Mesendoderm (in vitro differentiated cells): ENCODE measurements at regions not wholly inside any gene's neighbourhood (a gene's known extent, or its start where the extent isn't known, plus 50 kb on each side); places are given as distances from the start of the nearest gene placed in this dataset.
"Not testable (repeated sequence)": the region's sequence is repeated elsewhere in the genome, so short reads cannot be mapped to it uniquely, and the experiment has no call there.

Source experiments
- DNase-seq: peaks from one replicate; pipeline ENCODE4 v3.0.0; 2013
- H2AK5ac ChIP-seq: 2 replicates; pipeline ENCODE4 v1.6.1; 2013; ENCODE audit warnings: low read length, inconsistent platforms
- H2BK120ac ChIP-seq: 2 replicates; pipeline ENCODE4 v1.6.1; 2013; ENCODE audit warnings: low read depth, mild to moderate bottlenecking, low read length, moderate library complexity, mixed read lengths
- H2BK15ac ChIP-seq: replicated peaks from 2 replicates; pipeline ENCODE4 v1.6.1; 2013; ENCODE audit warnings: low read depth, mild to moderate bottlenecking, moderate library complexity
- H2BK5ac ChIP-seq: 2 replicates; pipeline ENCODE4 v1.6.1; 2013; ENCODE audit warnings: low read length, inconsistent platforms
- H3K18ac ChIP-seq: 2 replicates; pipeline ENCODE4 v1.6.1; 2013; ENCODE audit warnings: mild to moderate bottlenecking, low read length, mixed read lengths
- H3K23ac ChIP-seq: one replicate; pipeline ENCODE4 v1.6.1; 2013; ENCODE audit warnings: low read length
- H3K27ac ChIP-seq: 2 replicates; pipeline ENCODE4 v1.5.1; 2013; ENCODE audit warnings: low read depth, mild to moderate bottlenecking, inconsistent platforms, low read length, moderate library complexity
- H3K27me3 ChIP-seq: 2 replicates; pipeline ENCODE4 v1.6.1; 2013; ENCODE audit warnings: low read length, control low read depth, mild to moderate bottlenecking, inconsistent platforms; ENCODE audit not compliant: insufficient read depth, poor library complexity
- H3K36me3 ChIP-seq: 2 replicates; pipeline ENCODE4 v1.6.1; 2013; ENCODE audit warnings: low read length, inconsistent platforms; ENCODE audit not compliant: control insufficient read depth, insufficient read depth
- H3K4ac ChIP-seq: one replicate; pipeline ENCODE4 v1.6.1; 2013; ENCODE audit warnings: low read depth, mild to moderate bottlenecking, low read length, moderate library complexity
- H3K4me1 ChIP-seq: 2 replicates; pipeline ENCODE4 v1.6.1; 2013; ENCODE audit warnings: low read depth, low read length, inconsistent platforms; ENCODE audit not compliant: control insufficient read depth
- H3K4me2 ChIP-seq: 2 replicates; pipeline ENCODE4 v1.6.1; 2013; ENCODE audit warnings: low read length
- H3K4me3 ChIP-seq: 2 replicates; pipeline ENCODE4 v1.5.1; 2013; ENCODE audit warnings: mild to moderate bottlenecking, low read length
- H3K56ac ChIP-seq: one replicate; pipeline ENCODE4 v1.6.1; 2013; ENCODE audit warnings: low read length
- H3K79me1 ChIP-seq: 2 replicates; pipeline ENCODE4 v1.6.1; 2013; ENCODE audit warnings: low read length, inconsistent platforms
- H3K79me2 ChIP-seq: 2 replicates; pipeline ENCODE4 v1.6.1; 2013; ENCODE audit warnings: mild to moderate bottlenecking, low read length; ENCODE audit not compliant: control insufficient read depth, insufficient read depth
- H3K9ac ChIP-seq: 2 replicates; pipeline ENCODE4 v1.6.1; 2013; ENCODE audit warnings: low read length, inconsistent platforms
- H4K5ac ChIP-seq: one replicate; pipeline ENCODE4 v1.6.1; 2013; ENCODE audit warnings: low read length
- H4K8ac ChIP-seq: one replicate; pipeline ENCODE4 v1.6.1; 2013; ENCODE audit warnings: low read depth, mild to moderate bottlenecking, control low read depth, low read length, moderate library complexity
- WGBS: extraction: QIAGEN DNeasy Blood & Tissue Kit; methylation state at CpG from one replicate; pipeline ENCODE4 v1.1.7; 2013; ENCODE audit warnings: low lambda C conversion rate, missing lambda C conversion rate; ENCODE audit not compliant: insufficient coverage; ENCODE audit errors: extremely low coverage; 5-methylcytosine and 5-hydroxymethylcytosine counted together

DNA sequence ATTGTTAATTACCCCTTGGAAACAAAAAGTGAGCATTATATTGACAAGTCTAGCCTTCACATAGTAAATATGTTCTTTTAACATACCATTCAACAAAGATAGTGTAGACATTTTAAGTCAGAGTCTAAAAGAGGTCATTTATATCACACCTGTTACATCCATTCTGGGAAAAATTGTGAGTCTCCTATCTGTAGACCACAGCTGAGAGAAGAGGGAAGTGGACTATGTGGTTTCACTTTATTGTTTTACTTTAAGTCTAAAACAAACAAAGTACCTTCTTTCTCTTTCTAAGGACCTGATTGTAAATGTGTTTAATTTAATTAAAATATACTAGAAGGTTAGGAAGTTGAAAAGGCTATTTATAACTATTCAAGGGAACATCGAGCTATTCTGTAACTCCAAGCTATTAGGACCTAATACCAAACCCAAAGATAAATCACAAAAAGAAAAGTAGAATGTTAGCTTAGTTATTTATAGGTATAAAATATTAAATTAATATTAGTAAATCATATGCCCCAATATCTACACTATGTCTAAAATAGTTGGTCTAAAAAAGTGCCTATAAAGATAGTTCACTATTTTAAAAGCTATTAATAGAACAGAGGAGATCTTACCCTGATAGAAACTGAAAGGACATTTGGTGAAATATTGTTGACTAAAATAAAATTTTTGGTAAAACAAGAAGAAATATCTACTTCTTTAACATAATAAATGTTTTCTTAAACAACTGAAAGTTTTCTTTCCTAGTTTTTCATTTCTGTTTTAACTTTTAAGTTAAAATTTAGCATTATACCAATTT is 134.9 kb downstream of the TMEM167A start:
- no CpG with 5 or more reads among the region's 1 CpG for WGBS
- H3K4ac ChIP-seq = no peak overlapping the region
- H3K56ac ChIP-seq = no peak overlapping the region
- H3K27me3 ChIP-seq = no peaks in the 10 kb centered on the region
- no peak overlapping the region for H2BK5ac ChIP-seq
- H2BK120ac ChIP-seq = no peak overlapping the region
- no peak overlapping the region for H3K4me2 ChIP-seq
- no peak overlapping the region for H4K8ac ChIP-seq
- H2AK5ac ChIP-seq = no peak overlapping the region
- no peak overlapping the region for H3K4me3 ChIP-seq
- no peak overlapping the region for H3K9ac ChIP-seq
- H3K79me2 ChIP-seq = no peaks in the 10 kb centered on the region
- no peak overlapping the region for H2BK15ac ChIP-seq
- H3K4me1 ChIP-seq = peaks cover 2% of the 10 kb centered on the region
- no peaks in the 10 kb centered on the region for H3K36me3 ChIP-seq
- DNase-seq = no peak
- H3K18ac ChIP-seq = no peak overlapping the region
- no peaks in the 10 kb centered on the region for H3K79me1 ChIP-seq
- H4K5ac ChIP-seq = no peak overlapping the region
- no peak overlapping the region for H3K27ac ChIP-seq
- no peak overlapping the region for H3K23ac ChIP-seq

DNA sequence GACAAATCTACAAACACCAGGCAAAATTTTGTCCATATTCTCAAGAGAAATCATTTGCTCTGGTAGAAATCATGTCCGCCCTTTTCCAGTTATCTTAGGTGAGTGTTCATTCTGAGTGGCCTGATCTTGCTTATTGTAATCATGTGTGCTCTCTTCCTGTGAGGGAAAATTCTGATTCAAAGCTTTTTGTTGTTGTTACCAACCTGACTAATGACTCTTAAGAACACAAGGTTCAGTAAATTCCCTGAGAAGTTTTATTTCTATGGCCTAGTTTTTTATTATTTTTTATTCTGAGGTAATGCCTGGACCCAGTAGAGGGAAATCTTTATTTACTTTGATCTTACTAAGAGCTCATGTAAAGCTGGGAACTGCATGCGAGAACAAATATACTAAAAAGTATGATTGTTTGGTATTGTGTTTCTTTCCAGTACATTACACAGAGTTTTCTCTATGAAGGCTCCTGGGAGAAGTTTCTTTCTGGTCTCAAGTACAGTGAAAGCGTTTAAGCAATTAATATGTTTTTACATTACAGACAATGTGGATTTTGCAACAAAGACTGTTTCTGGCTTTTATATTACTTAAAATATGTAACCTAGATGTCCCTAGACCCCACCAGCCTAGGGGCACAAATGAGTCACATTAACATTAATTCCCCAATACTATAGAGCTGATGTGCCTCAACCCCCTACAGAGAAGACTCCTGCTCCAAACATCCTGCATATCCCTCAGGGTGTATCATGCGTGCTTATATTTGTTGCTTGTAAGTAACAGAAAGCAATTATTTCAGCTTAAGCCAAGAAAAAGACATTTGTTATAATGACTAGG is 138.1 kb downstream of the TMEM167A start:
- Histone ChIP-seq H2AK5ac (no peak overlapping the region), H3K4me3 (no peak overlapping the region), H3K23ac (no peak overlapping the region), H3K4me1 (peaks cover 2% of the 10 kb centered on the region), H3K79me1 (no peaks in the 10 kb centered on the region), H3K27me3 (no peaks in the 10 kb centered on the region), H2BK15ac (no peak overlapping the region), H4K8ac (no peak overlapping the region), H3K18ac (no peak overlapping the region), H4K5ac (no peak overlapping the region), H2BK120ac (no peak overlapping the region), H3K4me2 (no peak overlapping the region), H3K56ac (no peak overlapping the region), H3K4ac (no peak overlapping the region), H3K79me2 (no peaks in the 10 kb centered on the region), H3K36me3 (no peaks in the 10 kb centered on the region), H3K27ac (no peak overlapping the region), H2BK5ac (no peak overlapping the region), H3K9ac (no peak overlapping the region)
- WGBS = no CpG with 5 or more reads among the region's 4 CpGs
- DNase-seq = no peak

DNA sequence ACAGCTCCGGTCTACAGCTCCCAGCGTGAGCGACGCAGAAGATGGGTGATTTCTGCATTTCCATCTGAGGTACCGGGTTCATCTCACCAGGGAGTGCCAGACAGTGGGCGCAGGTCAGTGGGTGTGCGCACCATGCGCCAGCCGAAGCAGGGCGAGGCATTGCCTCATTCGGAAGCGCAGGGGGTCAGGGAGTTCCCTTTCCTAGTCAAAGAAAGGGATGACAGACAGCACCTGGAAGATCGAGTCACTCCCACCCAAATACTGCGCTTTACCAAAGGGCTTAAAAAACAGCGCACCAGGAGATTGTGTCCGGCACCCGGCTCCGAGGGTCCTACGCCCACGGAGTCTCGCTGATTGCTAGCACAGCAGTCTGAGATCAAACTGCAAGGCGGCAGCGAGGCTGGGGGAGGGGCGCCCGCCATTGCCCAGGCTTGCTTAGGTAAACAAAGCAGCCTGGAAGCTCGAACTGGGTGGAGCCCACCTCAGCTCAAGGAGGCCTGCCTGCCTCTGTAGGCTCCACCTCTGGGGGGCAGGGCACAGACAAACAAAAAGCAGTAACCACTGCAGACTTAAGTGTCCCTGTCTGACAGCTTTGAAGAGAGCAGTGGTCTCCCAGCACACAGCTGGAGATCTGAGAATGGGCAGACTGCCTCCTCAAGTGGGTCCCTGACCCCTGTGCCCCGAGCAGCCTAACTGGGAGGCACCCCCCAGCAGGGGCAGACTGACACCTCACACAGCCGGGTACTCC is 144.5 kb downstream of the TMEM167A start:
- not testable (repeated sequence) for H3K9ac ChIP-seq, H3K4me1 ChIP-seq, H3K4ac ChIP-seq, H2AK5ac ChIP-seq, H3K79me2 ChIP-seq, H3K27ac ChIP-seq, H2BK15ac ChIP-seq, H3K56ac ChIP-seq, H4K5ac ChIP-seq, H4K8ac ChIP-seq, H3K4me2 ChIP-seq, H3K27me3 ChIP-seq, H3K36me3 ChIP-seq, H2BK120ac ChIP-seq, H2BK5ac ChIP-seq, H3K79me1 ChIP-seq, H3K18ac ChIP-seq, H3K23ac ChIP-seq, H3K4me3 ChIP-seq
- DNase-seq = peak; percentile 28
- no CpG with 5 or more reads among the region's 28 CpGs for WGBS

DNA sequence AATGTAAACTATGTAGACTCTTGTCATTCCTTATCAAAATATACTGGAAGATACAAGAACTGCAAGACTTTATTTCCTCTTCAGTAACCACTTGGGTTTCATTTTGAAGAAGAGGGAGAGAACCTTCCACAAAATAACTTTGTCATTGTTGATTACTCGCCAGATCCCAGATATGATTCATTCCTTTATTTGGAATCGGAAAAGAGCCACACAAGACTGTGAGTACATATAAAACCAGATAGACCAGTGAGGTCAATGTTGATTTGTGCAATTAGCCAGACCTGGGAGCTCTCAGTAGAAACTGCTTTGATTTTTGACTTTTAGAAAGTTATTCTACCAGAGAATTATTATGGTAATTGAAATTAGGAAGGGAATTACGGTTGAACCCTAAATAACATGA is 146.1 kb downstream of the TMEM167A start:
- H3K18ac ChIP-seq = no peak overlapping the region
- no peak overlapping the region for H3K4me3 ChIP-seq
- peak overlapping the region; percentile 36 for H2BK15ac ChIP-seq
- H3K27ac ChIP-seq = no peak overlapping the region
- H3K4me2 ChIP-seq = no peak overlapping the region
- H2BK5ac ChIP-seq = no peak overlapping the region
- DNase-seq = no peak
- no CpG with 5 or more reads among the region's 3 CpGs for WGBS
- H3K79me1 ChIP-seq = no peaks in the 10 kb centered on the region
- H3K56ac ChIP-seq = no peak overlapping the region
- H3K23ac ChIP-seq = no peak overlapping the region
- H3K4ac ChIP-seq = no peak overlapping the region
- no peaks in the 10 kb centered on the region for H3K36me3 ChIP-seq
- no peak overlapping the region for H2AK5ac ChIP-seq
- H2BK120ac ChIP-seq = no peak overlapping the region
- no peaks in the 10 kb centered on the region for H3K4me1 ChIP-seq
- H3K27me3 ChIP-seq = no peaks in the 10 kb centered on the region
- H3K9ac ChIP-seq = no peak overlapping the region
- no peak overlapping the region for H4K5ac ChIP-seq
- H3K79me2 ChIP-seq = no peaks in the 10 kb centered on the region
- no peak overlapping the region for H4K8ac ChIP-seq

DNA sequence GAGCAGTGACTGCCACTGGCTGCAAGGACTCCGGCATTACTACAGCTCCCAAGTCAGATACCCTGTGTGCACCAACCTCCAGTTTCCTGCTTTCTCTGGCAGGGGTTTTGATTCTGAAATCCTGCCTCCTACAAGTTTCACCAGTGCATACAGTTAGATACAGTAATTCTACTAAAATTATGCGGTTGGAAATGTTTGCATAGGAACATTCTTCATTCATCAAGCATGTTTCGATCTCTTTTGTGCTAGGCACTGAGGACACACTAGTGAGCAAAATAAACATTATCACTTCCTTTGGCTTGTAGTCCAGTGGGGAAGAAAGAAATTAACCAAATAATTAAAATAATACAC is 152.2 kb downstream of the TMEM167A start:
- no peak for DNase-seq
- no peak overlapping the region for H3K9ac ChIP-seq
- H3K4me3 ChIP-seq = no peak overlapping the region
- H2BK120ac ChIP-seq = no peak overlapping the region
- H3K56ac ChIP-seq = no peak overlapping the region
- H4K5ac ChIP-seq = no peak overlapping the region
- no peaks in the 10 kb centered on the region for H3K36me3 ChIP-seq
- H2BK5ac ChIP-seq = no peak overlapping the region
- WGBS = no CpG with 5 or more reads among the region's 3 CpGs
- H3K4ac ChIP-seq = no peak overlapping the region
- H2BK15ac ChIP-seq = no peak overlapping the region
- no peak overlapping the region for H3K27ac ChIP-seq
- no peaks in the 10 kb centered on the region for H3K79me2 ChIP-seq
- H3K23ac ChIP-seq = no peak overlapping the region
- H2AK5ac ChIP-seq = no peak overlapping the region
- H3K4me2 ChIP-seq = no peak overlapping the region
- H3K4me1 ChIP-seq = no peaks in the 10 kb centered on the region
- H4K8ac ChIP-seq = no peak overlapping the region
- no peaks in the 10 kb centered on the region for H3K27me3 ChIP-seq
- H3K18ac ChIP-seq = no peak overlapping the region
- no peaks in the 10 kb centered on the region for H3K79me1 ChIP-seq
